Ammon's horn (tissue), 1 donor: ENCODE measurements at regions not wholly inside any gene's neighbourhood (a gene's known extent, or its start where the extent isn't known, plus 50 kb on each side); places are given as distances from the start of the nearest gene placed in this dataset.
A peak's percentile ranks its signal among the peaks of the same experiment; 100 is the strongest.
"Not testable (repeated sequence)": the region's sequence is repeated elsewhere in the genome, so short reads cannot be mapped to it uniquely, and the experiment has no call there.

Experiments used
- DNase-seq: peaks from one replicate; pipeline ENCODE4 v3.0.0-alpha.2; 2016; ENCODE audit warnings: low spot score

GRCh38 chr4:138499627-138500026, 257.5 kb upstream of the SLC7A11 start:
- no peak for DNase-seq

GRCh38 chr4:138494931-138495330, 252.8 kb upstream of the SLC7A11 start:
- DNase-seq: peak; percentile 12

- no peak for DNase-seq
Observed at GRCh38 chr4:138494116-138494515, 252.0 kb upstream of the SLC7A11 start.

GRCh38 chr4:138492176-138492575, 250.0 kb upstream of the SLC7A11 start:
- no peak for DNase-seq

GRCh38 chr4:138488533-138488932, 246.4 kb upstream of the SLC7A11 start:
- DNase-seq: no peak

GRCh38 chr4:138487670-138488069, 245.5 kb upstream of the SLC7A11 start:
- no peak for DNase-seq

GRCh38 chr4:138487230-138487629, 245.1 kb upstream of the SLC7A11 start:
- no peak for DNase-seq

GRCh38 chr4:138485498-138485897, 243.3 kb upstream of the SLC7A11 start:
- DNase-seq: no peak

GRCh38 chr4:138475116-138475515, 233.0 kb upstream of the SLC7A11 start:
- no peak for DNase-seq

GRCh38 chr4:138473339-138473738, 231.2 kb upstream of the SLC7A11 start:
- DNase-seq: no peak

GRCh38 chr4:138460477-138461414, 218.6 kb upstream of the SLC7A11 start:
- DNase-seq: no peak

GRCh38 chr4:138458751-138459150, 216.6 kb upstream of the SLC7A11 start:
- no peak for DNase-seq

GRCh38 chr4:138456349-138456748, 214.2 kb upstream of the SLC7A11 start:
- not testable (repeated sequence) for DNase-seq

GRCh38 chr4:138455097-138455496, 212.9 kb upstream of the SLC7A11 start:
- no peak for DNase-seq

- no peak for DNase-seq
Observed at GRCh38 chr4:138452826-138453225, 210.7 kb upstream of the SLC7A11 start.

- DNase-seq: no peak
Observed at GRCh38 chr4:138451276-138451663, 209.1 kb upstream of the SLC7A11 start.

GRCh38 chr4:138450546-138451275, 208.6 kb upstream of the SLC7A11 start:
- no peak for DNase-seq

- DNase-seq: no peak
Observed at GRCh38 chr4:138449938-138450337, 207.8 kb upstream of the SLC7A11 start.

GRCh38 chr4:138448169-138448568, 206.0 kb upstream of the SLC7A11 start:
- no peak for DNase-seq

- DNase-seq: no peak
Observed at GRCh38 chr4:138446456-138446855, 204.3 kb upstream of the SLC7A11 start.

- no peak for DNase-seq
Observed at GRCh38 chr4:138445098-138445497, 202.9 kb upstream of the SLC7A11 start.

- no peak for DNase-seq
Observed at GRCh38 chr4:138444260-138444659, 202.1 kb upstream of the SLC7A11 start.

- DNase-seq: no peak
Observed at GRCh38 chr4:138439143-138439581, 197.0 kb upstream of the SLC7A11 start.
